AG08395 (cell line): ENCODE measurements at regions not wholly inside any gene's neighbourhood (a gene's known extent, or its start where the extent isn't known, plus 50 kb on each side); places are given as distances from the start of the nearest gene placed in this dataset.

Experiments
- DNase-seq: peaks from one replicate; pipeline ENCODE4 v3.0.0; 2012; ENCODE audit warnings: mixed read lengths, low spot score

GRCh38 chr4:20403846-20404245 is 152.1 kb downstream of the SLIT2 start:
- DNase-seq: no peak

- DNase-seq: peak; percentile 18
Measured at GRCh38 chr4:20408611-20409010, 156.9 kb downstream of the SLIT2 start.

GRCh38 chr4:20412072-20412471 is 160.4 kb downstream of the SLIT2 start:
- no peak for DNase-seq

DNA sequence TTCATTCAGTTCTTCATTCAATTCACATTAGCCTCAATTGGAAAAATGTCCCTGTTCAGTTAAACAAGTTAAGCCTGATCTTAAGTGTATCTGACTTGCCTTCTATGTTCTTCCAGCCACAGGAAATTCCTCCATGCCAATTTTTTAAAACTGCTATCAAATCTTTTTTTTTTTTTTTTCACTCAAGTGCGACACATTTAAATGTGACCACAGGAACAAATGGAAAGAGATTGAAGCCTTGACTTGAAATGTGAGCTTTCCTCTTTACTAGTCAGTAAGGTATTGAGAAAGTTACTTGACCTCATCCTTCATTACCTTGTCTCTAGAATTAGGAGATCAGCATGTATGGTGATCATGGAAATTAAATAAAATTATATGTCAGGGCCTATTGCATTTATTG is 165.1 kb downstream of the SLIT2 start:
- DNase-seq: no peak

GRCh38 chr4:20418861-20419451 is 167.3 kb downstream of the SLIT2 start:
- DNase-seq: peak; percentile 59

DNA sequence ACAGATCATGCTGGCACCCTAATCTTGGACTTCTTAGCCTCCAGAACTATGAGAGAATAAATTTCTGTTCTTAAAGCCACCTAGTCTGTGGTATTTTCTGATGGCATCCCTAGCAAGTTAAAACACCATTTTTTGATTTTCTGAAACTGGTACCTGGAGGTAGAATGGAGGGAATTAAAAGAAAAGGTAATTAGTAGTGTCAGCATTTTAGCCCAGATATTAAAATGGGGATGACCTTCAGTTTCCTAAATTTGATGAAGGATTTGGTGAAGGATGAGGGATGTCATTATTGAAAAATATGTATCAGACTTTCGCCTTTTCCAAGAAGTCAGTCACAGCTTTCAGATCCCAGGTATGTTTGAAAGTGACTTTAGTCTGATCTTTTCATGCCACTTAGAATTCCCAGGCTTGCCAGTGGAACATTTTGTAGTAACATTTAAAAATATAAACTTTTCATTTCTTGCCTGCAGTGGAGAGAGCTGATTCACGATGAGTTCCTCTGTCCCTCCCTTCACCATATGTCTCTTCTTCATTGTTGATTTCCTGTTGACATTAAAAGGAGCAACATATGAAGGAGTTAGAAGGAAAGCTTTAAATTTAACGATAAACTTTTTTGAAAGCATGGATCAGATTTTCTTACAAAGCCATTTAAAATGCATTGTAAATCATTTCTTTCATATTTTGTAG is 169.4 kb downstream of the SLIT2 start:
- DNase-seq: no peak

- no peak for DNase-seq
Measured at GRCh38 chr4:20421603-20421985, 169.9 kb downstream of the SLIT2 start.

DNA sequence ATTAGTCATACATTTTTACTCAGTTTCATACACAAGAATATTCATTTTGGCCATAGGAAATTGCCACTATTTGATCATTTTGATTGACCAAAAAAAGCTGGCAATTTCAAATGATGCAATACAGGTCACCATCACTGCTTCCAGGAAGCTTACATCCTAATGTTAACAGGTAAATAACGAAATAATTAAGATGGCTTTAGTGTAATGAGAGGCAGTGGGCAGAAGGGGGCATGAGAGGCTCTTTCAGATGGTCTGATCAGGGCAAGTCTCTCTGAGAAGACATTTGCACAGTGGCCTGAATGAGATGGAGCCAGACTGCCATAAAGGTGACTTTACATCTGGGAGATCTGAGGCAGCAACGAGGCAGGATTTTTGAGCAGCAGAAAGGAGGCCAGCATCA is 170.7 kb downstream of the SLIT2 start:
- DNase-seq: peak; percentile 33

DNA sequence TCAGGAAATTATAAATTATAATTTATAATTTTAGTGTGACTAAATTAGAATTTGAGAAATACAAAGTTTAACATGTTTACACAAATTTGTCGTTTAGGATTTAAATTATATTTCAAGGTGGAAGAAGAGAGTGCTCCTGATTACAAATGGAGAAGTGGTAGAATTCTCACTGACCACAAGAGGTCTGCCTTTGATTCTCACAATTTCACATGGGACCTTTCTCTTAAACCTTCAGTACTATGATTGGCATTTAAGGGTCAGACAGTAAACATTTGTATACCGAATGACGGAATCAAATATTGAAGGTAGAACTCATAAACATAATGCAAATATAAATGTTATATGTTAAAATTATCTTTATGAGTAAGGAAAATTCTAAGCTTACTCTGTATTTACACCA is 171.7 kb downstream of the SLIT2 start:
- DNase-seq: no peak

- no peak for DNase-seq
Measured at GRCh38 chr4:20426028-20426427, 174.3 kb downstream of the SLIT2 start.

GRCh38 chr4:20428436-20429160 is 176.9 kb downstream of the SLIT2 start:
- DNase-seq: peak; percentile 20

- DNase-seq: peak; percentile 3
Measured at GRCh38 chr4:20430259-20430941, 178.7 kb downstream of the SLIT2 start.

- no peak for DNase-seq
Measured at GRCh38 chr4:20431543-20431951, 179.8 kb downstream of the SLIT2 start.

- peak; percentile 43 for DNase-seq
Measured at GRCh38 chr4:20432088-20432487, 180.4 kb downstream of the SLIT2 start.

DNA sequence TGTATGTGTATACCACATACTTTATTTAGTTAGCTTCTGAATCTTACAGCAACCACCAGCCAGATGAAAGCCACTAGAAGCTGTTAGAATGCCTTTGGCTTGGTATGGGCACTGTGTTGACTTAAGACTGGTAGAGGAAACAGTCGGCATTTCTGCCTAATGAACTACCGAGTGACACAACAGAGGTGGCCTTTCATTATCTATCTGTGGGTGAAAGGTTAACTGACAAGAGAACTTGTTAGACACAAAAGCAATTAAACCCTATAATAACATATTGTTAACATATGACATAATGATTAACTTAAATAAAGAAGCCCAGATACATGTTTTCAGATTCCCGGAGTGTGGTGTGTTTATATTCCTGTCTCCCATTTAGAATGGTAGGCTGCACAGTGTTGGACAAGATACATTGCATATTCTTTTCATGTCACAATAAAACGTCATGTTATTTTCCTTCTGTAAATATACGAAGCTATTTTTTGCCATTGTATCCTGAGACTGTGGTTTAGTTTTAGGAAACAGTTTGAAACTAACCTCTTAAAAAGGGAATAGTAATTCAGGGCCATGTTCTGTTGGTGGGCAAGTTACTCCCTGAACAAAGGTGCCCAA is 181.5 kb downstream of the SLIT2 start:
- no peak for DNase-seq

GRCh38 chr4:20440170-20440569 is 188.5 kb downstream of the SLIT2 start:
- no peak for DNase-seq

- DNase-seq: no peak
Measured at GRCh38 chr4:20443015-20443805, 191.5 kb downstream of the SLIT2 start.

GRCh38 chr4:20444599-20445337 is 193.1 kb downstream of the SLIT2 start:
- no peak for DNase-seq

- no peak for DNase-seq
Measured at GRCh38 chr4:20445933-20446723, 194.4 kb downstream of the SLIT2 start.

GRCh38 chr4:20447103-20447502 is 195.4 kb downstream of the SLIT2 start:
- no peak for DNase-seq
